HG02981 (cell line): ENCODE measurements at regions not wholly inside any gene's neighbourhood (a gene's known extent, or its start where the extent isn't known, plus 50 kb on each side); places are given as distances from the start of the nearest gene placed in this dataset.
"Not testable (repeated sequence)": the region's sequence is repeated elsewhere in the genome, so short reads cannot be mapped to it uniquely, and the experiment has no call there.

Experiments used
- ATAC-seq: cut with Tn5 transposase; IDR thresholded peaks from one replicate; pipeline ENCODE4 v1.9.1; 2021; ENCODE audit warnings: mild to moderate bottlenecking, moderate library complexity; ENCODE audit not compliant: unreplicated experiment

DNA sequence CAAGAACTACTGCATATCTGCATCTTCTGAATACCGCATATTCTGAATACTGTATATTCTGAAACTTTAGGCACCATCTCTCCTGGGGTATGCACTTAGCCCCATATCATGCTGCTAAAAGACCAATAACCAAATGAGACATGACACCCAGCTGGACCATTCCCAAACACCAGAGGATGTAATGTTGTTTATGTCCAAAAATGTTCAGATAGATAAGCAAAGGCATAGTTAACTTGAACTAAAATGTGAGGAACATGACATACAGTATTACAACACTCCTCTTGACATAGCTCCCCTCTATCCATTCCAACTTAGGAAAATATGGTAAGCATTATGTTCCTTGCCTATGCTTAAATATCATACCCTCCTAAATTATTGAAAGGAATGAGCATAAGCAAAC is 127.3 kb downstream of the TENT5A start:
- ATAC-seq, result no peak

DNA sequence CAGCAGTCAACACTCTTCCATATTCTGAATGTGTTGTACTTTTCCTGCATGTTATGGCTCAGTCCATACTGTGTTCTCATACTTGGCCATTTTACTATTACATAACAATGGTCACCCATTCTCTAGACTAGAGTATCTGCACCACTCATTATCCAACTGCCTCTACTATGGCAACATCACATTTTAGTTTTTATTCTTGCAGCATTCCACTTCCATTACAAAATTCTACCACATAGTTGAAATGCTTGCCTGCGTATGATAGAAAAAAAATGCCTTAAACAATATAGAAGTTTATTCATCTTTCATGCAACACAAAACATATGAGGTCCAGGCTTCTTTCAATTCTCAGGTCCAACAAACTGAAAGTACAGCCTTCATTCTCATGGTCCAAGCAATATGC is 128.0 kb downstream of the TENT5A start:
- ATAC-seq, result no peak

GRCh38 chr6:81623106-81623759 is 129.2 kb downstream of the TENT5A start:
- no peak for ATAC-seq

GRCh38 chr6:81621816-81622395 is 130.6 kb downstream of the TENT5A start:
- no peak for ATAC-seq

- no peak for ATAC-seq
Observed at GRCh38 chr6:81614292-81614691, 138.2 kb downstream of the TENT5A start.

- no peak for ATAC-seq
Observed at GRCh38 chr6:81613606-81614005, 138.9 kb downstream of the TENT5A start.

GRCh38 chr6:81612136-81612535 is 140.3 kb downstream of the TENT5A start:
- ATAC-seq, result no peak

DNA sequence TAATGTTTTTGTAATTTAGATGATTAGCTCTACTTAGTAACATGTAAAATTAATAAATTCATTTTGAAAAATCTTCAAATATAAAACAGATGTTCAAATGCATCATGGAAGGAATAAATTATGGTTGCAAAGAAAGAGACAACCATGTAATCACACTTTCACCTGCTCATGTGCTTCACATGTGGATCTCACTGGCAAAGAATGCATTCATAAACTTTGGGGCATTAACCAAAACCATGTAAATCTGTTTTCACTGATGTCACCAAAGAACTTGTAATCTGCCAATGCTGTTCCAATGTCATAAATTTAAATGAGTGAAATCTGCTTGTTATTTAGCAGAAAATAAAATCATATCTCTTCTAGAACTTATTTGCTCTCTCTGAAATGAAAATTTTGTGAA is 142.7 kb downstream of the TENT5A start:
- no peak for ATAC-seq

GRCh38 chr6:81608776-81609175 is 143.7 kb downstream of the TENT5A start:
- ATAC-seq, result no peak

GRCh38 chr6:81606965-81607381 is 145.5 kb downstream of the TENT5A start:
- ATAC-seq, result no peak

GRCh38 chr6:81605526-81605925 is 147.0 kb downstream of the TENT5A start:
- ATAC-seq, result no peak

GRCh38 chr6:81601918-81602317 is 150.6 kb downstream of the TENT5A start:
- ATAC-seq, result no peak

- ATAC-seq, result not testable (repeated sequence)
Observed at GRCh38 chr6:81600488-81600887, 152.0 kb downstream of the TENT5A start.

- ATAC-seq, result no peak
Observed at GRCh38 chr6:81594501-81594900, 158.0 kb downstream of the TENT5A start.

GRCh38 chr6:81590314-81590691 is 162.2 kb downstream of the TENT5A start:
- no peak for ATAC-seq

- no peak for ATAC-seq
Observed at GRCh38 chr6:81589465-81590313, 162.8 kb downstream of the TENT5A start.

- ATAC-seq, result not testable (repeated sequence)
Observed at GRCh38 chr6:81585686-81586085, 166.8 kb downstream of the TENT5A start.

DNA sequence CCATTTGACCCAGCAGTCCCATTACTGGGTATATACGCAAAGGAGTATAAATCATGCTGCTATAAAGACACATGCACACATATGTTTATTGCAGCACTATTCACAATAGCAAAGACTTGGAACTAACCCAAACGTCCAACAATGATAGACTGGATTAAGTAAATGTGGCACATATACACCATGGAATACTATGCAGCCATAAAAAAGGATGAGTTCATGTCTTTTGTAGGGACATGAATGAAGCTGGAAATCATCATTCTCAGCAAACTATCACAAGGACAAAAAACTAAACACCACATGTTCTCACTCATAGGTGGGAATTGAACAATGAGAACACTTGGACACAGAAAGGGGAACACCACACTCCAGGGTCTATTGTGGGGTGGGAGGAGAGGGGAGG is 168.3 kb downstream of the TENT5A start:
- ATAC-seq, result not testable (repeated sequence)

GRCh38 chr6:81575442-81575841 is 177.0 kb downstream of the TENT5A start:
- no peak for ATAC-seq

- ATAC-seq, result no peak
Observed at GRCh38 chr6:81572020-81572419, 180.5 kb downstream of the TENT5A start.

GRCh38 chr6:81570681-81571080 is 181.8 kb downstream of the TENT5A start:
- no peak for ATAC-seq

GRCh38 chr6:81568973-81569372 is 183.5 kb downstream of the TENT5A start:
- no peak for ATAC-seq
